GM19467 (cell line): ENCODE measurements at regions not wholly inside any gene's neighbourhood (a gene's known extent, or its start where the extent isn't known, plus 50 kb on each side); places are given as distances from the start of the nearest gene placed in this dataset.
"Not testable (repeated sequence)": the region's sequence is repeated elsewhere in the genome, so short reads cannot be mapped to it uniquely, and the experiment has no call there.

Experiments used
- ATAC-seq: cut with Tn5 transposase; IDR thresholded peaks from one replicate; pipeline ENCODE4 v1.9.1; 2021; ENCODE audit warnings: mild to moderate bottlenecking, moderate library complexity; ENCODE audit not compliant: unreplicated experiment

DNA sequence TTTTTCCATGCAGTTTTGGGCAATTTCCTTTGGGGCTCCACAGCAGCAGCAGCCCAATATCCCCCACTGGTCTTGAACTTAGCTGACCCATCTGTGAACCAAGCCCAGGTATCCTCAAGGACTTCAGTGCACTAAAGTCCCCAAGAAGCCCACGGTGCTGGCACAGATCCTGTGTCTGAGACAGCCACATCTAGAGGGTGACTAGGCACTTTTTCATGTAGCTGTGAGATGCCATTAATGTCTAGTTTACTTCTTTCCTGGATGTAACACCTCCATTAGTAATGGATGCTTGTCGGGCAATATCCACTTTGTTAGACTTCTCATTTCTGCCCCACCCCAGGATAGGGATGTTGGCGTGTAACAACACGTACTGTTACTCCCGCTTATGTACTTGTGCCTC lies 117.9 kb downstream of the GPCPD1 start:
- ATAC-seq: no peak

DNA sequence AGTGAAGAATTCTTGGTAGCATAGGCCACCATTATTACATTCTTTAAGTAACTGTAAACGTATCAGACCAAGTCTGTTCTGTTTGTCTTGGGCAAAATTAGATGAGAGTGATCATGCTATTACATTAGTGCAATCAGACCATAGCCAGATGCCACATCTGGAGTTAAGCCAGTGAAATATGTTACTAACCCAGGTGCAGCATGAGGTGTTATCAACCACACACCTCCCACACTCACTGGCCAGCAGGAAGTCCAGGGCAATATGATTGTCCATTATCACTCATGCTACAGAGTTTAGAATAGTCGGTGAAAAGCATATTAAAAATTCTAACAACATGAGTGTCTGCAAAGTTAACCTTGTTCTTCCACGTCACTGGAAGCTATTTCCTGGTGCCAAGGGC lies 119.4 kb downstream of the GPCPD1 start:
- ATAC-seq: no peak

DNA sequence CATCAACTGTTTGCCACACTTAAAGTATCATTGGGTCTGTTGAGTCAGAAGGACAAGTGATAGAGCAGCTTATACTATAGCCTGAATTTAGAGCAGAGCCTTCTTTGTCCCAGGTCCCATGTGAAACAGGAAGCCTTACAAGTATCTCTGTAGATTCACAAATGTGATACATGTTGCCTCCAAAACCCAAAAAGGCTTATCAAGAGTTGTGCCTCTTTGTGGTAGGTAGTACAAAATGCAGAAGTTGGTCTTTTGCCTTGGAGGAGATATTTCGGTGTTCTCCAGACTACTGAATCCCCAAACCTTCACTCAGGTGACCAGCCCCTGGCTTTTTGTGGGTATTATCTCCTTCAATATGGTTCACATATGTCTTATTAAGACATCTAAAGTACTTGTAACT lies 121.2 kb downstream of the GPCPD1 start:
- ATAC-seq: no peak

DNA sequence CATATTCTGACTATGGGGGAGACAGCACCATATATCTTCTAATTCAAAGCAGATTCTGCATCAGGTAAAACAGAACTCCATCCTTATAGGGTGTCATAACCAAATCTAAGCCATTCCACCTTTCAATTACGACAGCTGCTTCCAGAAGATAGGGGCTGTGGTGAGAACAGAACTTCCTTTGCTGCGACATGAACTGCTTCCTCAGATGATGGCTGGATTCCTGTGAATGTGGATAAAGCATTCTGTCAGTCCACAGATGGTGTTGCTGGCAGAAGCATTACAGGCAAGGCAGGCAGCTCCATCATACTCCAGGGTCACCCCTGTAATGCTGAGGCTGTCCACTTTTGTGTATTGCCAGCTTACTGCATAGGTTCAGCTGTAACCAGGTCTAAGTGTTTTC lies 122.0 kb downstream of the GPCPD1 start:
- ATAC-seq: no peak

DNA sequence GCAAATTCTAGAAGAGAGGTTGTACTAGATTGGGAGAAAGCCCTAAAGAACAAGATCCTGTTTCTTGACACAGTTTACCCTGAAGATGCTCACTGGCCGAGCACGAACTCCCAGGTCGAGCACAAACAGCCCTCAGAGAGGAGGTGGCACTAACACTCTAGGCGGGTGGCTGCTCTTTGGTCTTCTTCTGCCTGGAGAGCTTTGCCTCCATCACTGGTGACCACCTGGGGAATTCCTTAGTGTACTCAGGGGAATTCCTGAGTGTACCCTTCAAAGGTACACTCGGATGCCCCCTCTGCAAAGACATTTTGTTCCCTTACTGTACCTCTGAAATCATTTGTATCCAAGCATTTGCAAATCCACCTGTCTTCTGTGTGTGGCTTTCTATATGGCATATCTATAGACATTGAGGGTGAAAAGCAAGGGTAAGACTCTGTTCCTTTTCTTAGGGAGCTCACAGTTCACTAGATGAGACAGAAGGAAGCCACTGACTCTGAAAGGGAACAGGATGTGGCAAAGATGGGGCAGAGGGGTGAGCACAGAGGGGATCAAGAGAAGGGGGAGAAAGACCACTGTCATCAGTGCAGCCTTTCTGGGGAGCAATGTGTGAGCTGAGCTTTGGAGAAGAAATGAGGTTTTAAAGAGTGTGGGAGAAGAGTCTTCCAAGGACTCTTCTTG lies 124.3 kb downstream of the GPCPD1 start:
- no peak for ATAC-seq

DNA sequence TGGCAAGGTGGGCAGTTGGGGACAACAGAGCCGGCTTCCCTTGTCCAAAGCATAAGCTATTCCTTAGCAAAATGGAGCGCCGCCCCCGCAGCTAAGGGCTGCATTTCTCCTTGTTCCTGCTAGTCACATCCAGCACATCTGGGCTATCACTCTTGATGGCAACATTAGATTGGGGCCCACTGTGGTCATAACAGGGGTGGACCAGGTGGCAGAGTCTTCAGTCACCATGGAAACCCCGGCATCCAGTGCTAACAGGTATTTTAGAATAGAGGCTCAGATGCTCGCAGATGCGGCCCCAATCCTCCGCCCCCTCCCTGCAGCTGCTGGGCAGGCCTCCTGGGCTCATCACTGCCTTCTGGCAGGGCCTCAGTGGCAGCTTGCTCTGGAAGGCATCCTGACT lies 125.9 kb downstream of the GPCPD1 start:
- no peak for ATAC-seq

DNA sequence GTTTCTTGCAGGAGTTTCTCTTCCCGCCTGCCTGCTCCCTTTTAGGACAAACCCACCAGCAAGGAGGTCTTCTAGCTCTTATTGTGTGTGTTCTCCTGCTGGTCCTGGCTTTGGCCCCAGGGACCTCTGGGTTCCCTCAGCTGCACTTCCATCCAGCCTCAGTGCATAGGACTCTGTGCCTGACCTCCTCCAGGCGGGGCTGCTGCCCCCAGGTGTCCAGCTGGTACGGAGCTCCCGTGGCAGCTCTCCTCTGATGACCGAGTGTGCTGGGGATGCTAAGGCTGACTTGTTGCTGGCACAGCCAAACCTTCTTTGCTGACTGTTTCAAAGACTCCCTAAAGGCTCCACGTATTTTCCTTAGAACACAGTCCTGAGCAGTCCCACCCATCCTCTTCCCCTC lies 126.5 kb downstream of the GPCPD1 start:
- ATAC-seq: no peak

DNA sequence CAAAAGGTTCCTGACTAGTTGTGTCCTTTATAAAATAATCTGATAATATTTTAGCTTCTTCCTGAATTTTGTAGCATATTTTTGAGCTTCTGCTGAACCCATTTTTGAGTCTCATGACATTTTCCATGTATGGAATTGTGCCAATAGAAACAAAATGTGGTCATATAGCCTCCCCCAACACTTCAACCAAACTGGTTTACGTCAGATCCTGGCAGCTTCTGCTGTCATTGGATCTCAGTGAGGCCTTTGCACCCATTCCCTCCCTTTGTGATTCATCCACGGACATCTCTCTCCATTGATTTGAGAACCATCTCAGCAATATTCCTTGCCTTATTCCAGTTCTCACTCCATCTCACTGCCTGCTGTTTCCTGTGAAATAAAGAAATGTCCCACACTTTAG lies 128.0 kb downstream of the GPCPD1 start:
- ATAC-seq: no peak

DNA sequence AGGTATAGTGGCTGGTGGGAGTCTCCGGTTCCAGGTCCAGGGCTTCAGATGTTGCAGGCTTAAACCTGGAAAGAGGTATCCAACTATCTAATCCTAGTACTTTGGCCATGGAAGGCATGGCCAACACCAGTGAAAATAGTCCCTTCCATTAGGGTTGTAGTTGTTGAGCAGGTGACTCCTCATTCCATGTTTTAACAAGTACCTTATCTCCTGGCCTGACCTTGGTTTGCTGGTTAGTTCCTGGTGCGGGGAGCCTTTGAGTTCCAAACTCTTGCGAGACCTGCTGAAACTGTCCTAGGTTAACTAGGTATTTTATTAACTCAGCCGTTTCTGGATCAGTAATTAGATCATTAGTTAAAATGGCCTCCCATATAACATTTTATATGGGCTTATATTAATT lies 128.9 kb downstream of the GPCPD1 start:
- no peak for ATAC-seq

DNA sequence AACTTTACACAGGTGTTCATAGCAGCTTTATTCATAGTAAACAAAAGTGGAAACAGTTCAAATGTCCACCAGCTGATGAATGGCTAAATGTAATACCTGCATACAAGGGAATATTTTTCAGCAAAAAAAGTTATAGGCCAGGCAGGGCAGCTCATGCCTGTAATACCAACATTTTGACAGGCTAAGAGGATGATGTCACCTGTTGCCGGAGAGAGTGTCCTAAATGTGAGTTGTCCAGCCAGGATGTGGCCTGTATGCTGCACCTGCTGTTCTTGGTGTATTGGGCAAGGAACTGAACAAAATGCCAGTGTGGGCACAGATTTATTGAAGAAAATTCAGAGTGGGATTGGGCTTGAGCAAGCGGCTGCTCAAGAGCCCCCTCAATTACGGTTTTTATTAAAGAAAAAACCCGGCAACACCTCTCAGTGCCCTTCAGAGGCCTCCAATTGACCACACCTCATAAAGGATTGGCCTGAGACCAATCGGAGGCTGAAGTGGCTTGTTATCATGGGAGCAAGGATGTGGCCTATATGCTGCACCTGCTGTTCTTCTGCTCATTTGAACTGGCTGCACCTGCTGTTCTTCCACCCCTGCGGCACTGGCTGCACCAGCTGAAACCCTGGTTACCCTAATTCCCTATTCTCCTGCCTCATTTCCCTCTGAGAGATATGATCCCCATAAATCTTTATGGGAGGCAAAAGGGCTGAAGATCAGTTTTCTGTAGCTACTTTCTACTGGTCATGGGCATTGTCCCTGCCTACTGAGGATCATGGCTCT lies 129.8 kb downstream of the GPCPD1 start:
- ATAC-seq: no peak

DNA sequence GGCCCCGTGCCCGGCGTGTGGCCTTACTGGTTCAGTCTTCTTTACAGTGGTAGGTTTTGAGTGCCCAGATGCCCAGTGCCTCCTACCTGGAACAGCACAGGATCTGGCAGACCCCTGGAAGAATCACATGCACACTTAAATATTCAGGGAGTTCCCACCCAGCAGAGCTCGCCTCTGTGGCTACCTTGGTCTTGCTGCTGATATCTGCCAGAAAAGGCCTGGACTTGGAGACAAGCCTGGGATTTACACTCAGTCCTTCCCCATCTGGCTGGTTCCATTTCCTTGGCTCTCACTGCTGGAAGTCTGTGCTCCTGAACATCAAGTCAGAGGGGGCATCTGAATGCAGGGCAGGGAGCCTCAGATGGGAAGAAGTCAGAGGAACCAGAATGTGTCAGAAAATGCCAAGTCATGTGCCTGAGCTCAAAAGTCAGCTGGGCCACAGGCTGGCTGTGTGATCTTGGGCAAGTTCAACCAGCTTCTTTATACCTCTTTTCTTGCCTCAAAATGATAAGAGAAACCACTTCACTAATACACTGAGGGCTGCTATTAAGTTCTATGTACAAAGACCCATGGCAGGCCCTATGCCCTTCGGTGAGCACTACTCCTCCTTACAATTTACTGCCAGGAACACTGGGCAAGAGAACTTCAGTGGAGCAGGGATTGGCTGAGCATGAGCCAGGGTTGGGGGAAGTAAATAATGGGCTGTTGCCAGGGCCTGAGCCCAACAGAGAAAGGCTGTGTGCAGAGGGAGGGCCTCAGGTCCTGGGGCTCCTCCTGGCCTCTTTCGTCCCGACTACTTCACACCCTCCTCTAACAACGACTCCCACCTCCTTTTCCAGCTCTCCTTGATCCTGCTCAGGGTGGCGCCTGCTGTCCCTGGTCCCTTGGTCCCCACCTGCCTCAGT lies 135.9 kb downstream of the GPCPD1 start:
- no peak for ATAC-seq

DNA sequence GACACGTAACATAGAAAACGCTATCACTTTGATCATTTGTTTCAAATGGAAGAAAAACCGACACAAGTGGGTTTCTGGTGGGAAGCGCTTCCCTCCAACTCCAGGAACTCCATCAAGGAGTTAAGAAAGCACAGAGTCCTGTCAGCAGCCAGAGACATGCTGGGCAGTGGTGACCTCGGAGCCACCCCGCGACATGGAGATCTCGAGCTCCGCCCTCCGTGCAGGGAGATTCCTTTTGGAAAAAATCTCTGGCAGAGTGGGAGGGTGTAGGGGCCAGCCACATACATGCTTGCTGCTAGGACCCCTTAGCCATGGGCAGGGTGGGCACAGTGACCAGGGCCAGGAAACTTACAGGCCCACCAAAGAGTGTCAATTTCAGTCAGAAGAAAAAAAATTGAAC lies 138.9 kb downstream of the GPCPD1 start:
- not testable (repeated sequence) for ATAC-seq

DNA sequence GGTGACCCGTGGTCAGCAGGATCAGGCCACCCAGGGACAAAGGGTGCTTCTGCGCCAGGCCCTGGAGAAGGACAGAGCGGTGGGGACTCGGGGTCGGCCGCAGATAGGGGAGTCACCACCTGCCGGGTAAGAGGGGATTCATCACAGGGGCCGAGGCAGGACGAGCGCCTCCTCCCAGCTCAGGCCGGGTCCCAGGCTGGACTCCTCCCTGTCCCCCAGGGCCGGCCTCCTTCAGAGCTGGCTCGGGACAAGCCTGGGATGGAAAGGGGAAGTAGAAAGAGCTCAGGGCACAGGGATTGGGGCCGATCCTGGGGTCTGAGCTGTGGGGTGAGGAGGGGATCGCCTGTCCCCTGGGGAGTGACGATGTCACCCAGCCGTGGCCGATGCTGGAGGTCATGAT lies 139.4 kb downstream of the GPCPD1 start:
- no peak for ATAC-seq

DNA sequence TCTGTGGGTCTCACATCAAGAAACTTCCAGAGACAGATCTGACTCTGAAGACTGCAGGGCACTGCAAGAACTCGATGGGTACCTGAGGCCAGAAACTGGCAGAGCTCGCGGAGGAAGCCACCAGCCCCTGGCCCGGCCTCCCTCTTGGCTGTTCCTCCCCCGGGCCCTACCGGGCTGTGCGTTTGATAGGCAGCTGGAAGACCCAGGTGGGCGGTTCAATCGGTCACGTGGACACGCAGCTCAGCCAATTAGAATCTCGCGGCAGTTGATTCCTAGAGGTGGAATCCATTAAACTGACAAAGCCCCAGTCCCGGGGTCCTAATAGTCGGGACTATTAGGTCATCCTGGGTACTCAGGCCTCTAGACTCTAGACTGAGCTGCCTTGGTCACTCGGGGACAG lies 139.9 kb downstream of the GPCPD1 start:
- no peak for ATAC-seq

DNA sequence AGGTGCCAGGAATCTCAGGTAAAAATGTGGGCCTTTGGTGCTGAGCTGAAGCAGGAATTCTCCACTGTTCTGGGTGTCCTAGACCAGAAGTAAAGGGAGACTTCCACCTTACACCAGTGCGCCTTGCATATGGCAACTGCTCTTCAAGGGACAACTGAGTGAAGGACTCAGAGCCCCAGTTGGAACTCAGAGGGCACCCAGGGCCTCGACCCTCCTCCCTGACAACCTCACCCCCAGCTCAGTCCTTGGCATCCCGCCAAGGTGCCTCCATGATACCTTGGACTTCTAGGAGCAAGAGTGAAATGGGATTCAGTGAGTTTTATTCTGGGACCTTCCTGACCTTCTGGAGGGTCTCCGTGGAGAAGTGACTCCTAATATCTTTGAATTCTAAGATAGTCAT lies 140.3 kb downstream of the GPCPD1 start:
- no peak for ATAC-seq

DNA sequence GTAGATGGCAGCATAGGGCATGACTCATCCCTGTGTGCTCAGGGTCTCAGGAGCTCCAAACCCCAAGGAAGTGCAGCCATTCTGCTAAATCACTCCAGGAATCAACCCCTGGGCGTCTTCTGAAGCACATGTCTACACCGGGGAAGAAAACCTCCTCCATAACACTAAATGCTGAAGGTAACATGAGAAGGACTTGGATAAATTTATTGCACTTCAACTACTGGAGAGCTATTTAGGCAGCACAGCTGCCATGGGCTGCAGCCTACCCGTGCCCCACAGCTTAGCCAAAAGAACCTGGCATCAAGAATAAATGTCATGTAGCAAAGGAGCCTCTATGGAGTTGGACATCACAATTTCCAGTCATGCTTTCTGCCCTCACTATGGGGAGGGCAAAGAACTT lies 141.7 kb downstream of the GPCPD1 start:
- ATAC-seq: no peak

DNA sequence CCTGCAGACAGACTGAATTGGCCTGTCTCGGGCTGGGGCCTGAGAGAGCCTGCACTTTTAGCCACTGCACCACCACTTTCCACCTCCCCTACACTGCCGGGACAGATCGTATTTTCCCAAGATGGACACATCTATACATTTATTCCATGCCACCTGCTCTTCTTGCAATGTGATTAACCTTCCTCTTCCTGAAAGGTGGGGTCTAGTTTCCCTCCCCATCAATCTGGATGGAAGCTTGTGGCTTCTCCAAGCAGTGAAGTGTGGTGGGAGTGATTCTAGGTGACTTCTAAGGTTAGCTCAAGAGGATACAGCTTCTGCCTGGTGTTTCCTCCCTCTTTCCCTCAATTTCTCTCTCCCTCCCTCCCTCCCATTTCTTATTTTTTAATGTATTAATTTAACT lies 143.7 kb downstream of the GPCPD1 start:
- ATAC-seq: no peak

DNA sequence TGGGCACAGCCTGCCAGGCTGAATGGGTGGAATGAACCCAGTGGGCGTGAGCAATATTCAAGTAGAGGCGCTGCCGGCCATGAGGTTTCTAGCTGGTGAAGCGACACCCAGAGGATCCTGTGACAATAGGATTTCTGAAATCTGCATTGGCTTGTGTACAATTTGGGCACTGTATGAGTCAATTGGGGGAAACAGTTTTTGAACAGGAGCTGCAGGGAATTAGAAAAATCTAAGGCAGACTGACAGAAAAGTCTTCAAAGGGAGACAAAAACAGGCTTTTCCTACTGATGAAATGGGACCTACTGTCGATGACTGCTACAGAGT lies 145.2 kb downstream of the GPCPD1 start:
- no peak for ATAC-seq

DNA sequence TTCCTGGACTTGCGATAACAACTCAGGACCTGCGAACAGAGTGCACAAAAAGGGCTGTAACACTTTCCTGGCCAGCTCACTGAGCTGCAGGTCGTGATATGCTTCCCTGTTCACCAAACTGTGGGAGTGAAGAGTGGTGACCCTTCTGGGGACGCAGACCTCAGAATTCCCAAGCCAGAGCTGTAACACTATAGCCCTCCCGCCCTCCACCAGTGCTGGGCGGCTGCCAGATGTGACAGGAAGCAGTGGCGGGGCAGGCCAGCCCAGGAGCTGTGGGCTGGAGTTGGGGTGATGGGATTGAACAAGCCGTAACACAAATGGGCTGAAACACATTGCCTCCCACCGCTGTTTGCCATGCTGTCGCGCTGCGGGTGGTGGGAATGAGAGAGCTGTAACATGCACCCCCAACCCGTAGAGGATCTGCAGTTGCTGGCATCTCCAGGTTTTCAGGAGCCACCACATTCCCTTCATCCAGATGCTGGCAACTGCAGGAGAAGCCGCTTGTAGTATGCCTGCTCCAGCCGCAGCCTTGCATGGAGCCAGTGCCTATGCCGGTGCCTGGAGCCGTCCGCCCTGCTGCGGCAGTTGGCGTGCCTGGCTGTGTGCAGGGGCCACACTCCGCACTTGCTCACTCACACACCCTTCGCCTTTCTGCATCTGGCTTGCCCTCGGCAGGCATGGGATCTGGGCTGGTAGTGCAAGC lies 145.8 kb downstream of the GPCPD1 start:
- ATAC-seq: no peak

DNA sequence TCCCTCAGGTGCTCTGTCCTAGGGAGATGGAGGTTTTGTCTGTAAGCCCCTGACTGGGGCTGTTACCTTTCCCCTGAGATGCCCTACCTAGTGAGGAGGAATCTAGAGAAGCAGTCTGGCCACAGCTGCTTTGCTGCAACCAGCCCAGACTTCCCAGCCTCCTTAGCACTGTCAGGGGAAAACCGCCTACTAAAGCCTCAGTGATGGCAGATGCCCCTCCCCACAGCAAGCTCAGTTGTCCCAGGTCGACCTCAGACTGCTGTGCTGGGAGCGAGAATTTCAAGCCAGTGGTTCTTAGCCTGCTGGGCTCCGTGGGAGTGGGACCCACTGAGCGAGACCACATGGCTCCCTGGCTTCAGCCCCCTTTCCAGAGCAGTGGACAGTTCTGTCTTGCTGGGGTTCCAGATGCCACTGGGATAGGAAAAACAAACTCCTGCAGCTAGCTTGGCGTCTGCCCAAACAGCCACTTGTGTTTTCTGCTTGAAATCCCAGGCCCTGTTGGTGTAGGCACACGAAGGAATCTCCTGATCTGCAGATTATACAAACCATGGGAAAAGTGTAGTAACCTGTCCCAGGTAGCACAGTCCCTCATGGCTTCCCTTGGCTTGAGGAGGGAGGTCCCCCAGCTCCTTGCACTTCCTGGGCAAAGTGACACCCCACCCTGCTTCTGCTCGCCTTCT lies 146.4 kb upstream of the PROKR2 start:
- no peak for ATAC-seq

DNA sequence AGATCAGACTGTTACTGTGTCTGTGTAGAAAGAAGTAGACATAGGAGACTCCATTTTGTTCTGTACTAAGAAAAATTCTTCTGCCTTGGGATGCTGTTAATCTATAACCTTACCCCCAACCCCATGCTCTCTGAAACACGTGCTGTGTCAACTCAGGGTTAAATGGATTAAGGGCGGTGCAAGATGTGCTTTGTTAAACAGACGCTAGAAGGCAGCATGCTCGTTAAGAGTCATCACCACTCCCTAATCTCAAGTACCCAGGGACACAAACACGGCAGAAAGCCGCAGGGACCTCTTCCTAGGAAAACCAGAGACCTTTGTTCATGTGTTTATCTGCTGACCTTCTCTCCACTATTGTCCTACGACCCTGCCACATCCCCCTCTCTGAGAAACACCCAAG lies 137.0 kb upstream of the PROKR2 start:
- not testable (repeated sequence) for ATAC-seq
